ENCODE measurements at regions not wholly inside any gene's neighbourhood (a gene's known extent, or its start where the extent isn't known, plus 50 kb on each side); places are given as distances from the start of the nearest gene placed in this dataset.

DNA sequence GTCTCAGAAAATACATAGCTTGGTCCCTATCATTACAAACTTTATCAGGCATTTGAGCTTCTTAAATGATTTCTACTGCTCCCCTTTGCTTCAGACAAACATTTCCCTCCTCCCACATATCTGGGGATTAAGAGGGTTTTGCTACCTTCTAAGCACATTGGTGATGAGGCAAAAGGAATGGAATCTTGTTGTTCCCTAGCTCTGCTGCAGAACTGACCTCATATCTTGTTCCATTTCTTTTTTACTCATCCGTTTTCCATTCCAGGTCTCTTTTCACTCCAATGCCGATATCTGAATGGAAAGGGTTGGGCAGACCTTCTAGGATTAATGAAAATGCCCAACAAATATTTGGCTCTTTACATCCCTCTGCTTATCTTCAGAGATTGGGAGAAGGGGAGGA lies 444.6 kb downstream of the ZNF608 start:
- 87 to 94% (median 93%) methylated on average over 2 of the region's 2 CpGs for WGBS, 5 donors
- Histone ChIP-seq H3K27ac (no peak overlapping the region), H3K27me3 (replicated peaks in 1 of 7) (no peaks in the 10 kb centered on the region), H3K4me3 (no peak overlapping the region), H3K4me1 (no peaks in the 10 kb centered on the region), H3K9me3 (no peaks in the 10 kb centered on the region), H3K36me3 (no peaks in the 10 kb centered on the region)
- no peak for DNase-seq
- intact Hi-C loops (cut with DNase I; ENCODE audit: low total_unique reads) = no loop called here
- TF ChIP-seq, protein P1, sequence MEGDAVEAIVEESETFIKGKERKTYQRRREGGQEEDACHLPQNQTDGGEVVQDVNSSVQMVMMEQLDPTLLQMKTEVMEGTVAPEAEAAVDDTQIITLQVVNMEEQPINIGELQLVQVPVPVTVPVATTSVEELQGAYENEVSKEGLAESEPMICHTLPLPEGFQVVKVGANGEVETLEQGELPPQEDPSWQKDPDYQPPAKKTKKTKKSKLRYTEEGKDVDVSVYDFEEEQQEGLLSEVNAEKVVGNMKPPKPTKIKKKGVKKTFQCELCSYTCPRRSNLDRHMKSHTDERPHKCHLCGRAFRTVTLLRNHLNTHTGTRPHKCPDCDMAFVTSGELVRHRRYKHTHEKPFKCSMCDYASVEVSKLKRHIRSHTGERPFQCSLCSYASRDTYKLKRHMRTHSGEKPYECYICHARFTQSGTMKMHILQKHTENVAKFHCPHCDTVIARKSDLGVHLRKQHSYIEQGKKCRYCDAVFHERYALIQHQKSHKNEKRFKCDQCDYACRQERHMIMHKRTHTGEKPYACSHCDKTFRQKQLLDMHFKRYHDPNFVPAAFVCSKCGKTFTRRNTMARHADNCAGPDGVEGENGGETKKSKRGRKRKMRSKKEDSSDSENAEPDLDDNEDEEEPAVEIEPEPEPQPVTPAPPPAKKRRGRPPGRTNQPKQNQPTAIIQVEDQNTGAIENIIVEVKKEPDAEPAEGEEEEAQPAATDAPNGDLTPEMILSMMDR (IDR thresholded peaks at IDR 0.05 in 8 of 11, conservative IDR thresholded peaks at IDR 0.05 in 3 of 11) = no peak
- TF ChIP-seq POLR2AphosphoS5 (IDR thresholded peaks at IDR 0.05) (no peak), POLR2A (IDR thresholded peaks at IDR 0.05) (no peak)

DNA sequence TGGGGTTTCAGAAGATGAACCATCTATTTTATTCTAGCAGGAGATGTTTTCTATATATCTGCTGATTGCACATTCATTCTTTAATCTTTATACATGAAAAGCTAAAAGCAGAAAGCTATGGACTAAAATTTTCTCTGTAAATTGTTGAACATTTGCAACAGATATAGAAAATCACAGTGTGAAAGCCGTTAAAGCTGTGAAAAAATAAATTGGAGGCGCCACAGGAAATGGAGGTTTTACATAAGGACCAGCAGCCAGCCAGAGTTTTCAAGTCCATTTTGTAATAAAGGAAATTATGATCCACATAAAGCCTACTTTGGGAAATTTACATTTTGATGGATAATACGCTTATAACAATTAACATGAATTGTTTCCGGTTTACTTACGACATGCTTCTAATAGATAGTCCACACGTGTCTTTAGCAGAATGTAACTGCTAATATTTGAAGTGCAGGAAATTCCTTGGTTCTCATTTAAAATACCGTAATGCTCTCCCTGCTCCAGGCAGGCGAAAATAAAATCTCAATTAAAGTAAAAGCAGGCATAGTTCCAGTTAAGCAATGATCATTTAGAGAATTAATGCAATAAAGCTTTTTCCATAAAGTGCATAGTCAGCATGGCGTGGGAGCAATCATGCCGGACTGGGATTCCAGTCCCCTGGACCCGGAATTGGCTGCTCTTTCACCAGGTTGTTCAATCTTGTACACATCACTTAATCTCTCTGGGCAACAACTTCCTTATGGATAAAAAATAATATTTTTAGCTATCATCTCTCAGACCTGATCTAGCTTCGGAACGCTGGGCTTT lies 445.4 kb downstream of the ZNF608 start:
- intact Hi-C loops (cut with DNase I; ENCODE audit: low total_unique reads) = no loop called here
- 81 to 88% (median 84%) methylated on average over 13 of the region's 13 CpGs for WGBS, 5 donors

GRCh38 chr5:124297826-124298225 lies 448.6 kb downstream of the ZNF608 start:
- Histone ChIP-seq H3K4me1 (no peaks in the 10 kb centered on the region), H3K9me3 (peaks cover 0 to 3% (median 0%) of the 10 kb centered on the region in 8 donors), H3K4me3 (no peak overlapping the region), H3K27me3 (replicated peaks in 1 of 7) (no peaks in the 10 kb centered on the region), H3K27ac (no peak overlapping the region), H3K36me3 (no peaks in the 10 kb centered on the region)
- intact Hi-C loops (cut with DNase I; ENCODE audit: low total_unique reads) = no loop called here
- TF ChIP-seq, protein P1 (IDR thresholded peaks at IDR 0.05 in 8 of 11, conservative IDR thresholded peaks at IDR 0.05 in 3 of 11) = no peak
- no peak for DNase-seq
- WGBS, 5 donors = 46 to 80% (median 69%) methylated on average over 3 of the region's 3 CpGs

More for the DNA sequence above, 445.4 kb downstream of the ZNF608 start:
- DNase-seq = no peak
- Histone ChIP-seq H3K27ac (no peak overlapping the region), H3K9me3 (no peaks in the 10 kb centered on the region), H3K27me3 (replicated peaks in 1 of 7) (no peaks in the 10 kb centered on the region), H3K4me3 (no peak overlapping the region), H3K36me3 (no peaks in the 10 kb centered on the region), H3K4me1 (no peaks in the 10 kb centered on the region)
- TF ChIP-seq POLR2A (IDR thresholded peaks at IDR 0.05) (no peak), POLR2AphosphoS5 (IDR thresholded peaks at IDR 0.05) (no peak)
- TF ChIP-seq, protein P1 (IDR thresholded peaks at IDR 0.05 in 8 of 11, conservative IDR thresholded peaks at IDR 0.05 in 3 of 11) = no peak

DNA sequence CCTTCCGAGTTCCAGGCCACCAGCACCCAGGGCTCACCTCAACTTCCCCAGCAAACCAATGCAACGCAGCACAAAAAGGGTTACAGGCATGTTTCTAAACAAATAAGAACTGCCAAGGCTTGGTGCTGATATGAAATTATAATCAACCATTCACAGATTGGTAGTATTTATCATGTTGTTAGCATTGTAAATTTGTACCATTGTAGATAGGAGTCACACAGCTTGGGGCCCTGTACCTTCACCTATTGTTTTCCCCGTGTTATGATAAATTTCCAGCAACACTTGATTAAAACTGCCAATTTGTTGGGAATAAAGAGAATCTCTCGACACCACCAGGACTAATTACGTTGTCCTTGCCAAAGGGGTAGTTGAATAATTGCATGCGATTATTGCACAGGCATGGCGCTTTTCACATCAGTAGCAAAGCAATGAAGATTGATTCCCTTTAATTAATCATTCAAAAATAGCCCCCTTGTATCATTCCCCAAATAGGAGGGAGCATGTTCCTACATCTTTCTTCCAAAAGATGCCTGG lies 454.1 kb downstream of the ZNF608 start:
- TF ChIP-seq, protein P1 (IDR thresholded peaks at IDR 0.05 in 8 of 11, conservative IDR thresholded peaks at IDR 0.05 in 3 of 11) = no peak
- H3K27ac ChIP-seq = no peak overlapping the region
- peaks cover 0 to 13% (median 1%) of the 10 kb centered on the region in 6 donors for H3K4me1 ChIP-seq
- peaks cover 0 to 3% (median 0%) of the 10 kb centered on the region in 8 donors for H3K9me3 ChIP-seq
- WGBS, 5 donors = 92 to 96% (median 95%) methylated on average over 7 of the region's 7 CpGs
- DNase-seq = no peak
- no peaks in the 10 kb centered on the region for H3K27me3 ChIP-seq (replicated peaks in 1 of 7)
- no peaks in the 10 kb centered on the region for H3K36me3 ChIP-seq
- no peak overlapping the region for H3K4me3 ChIP-seq
- intact Hi-C loops (cut with DNase I; ENCODE audit: low total_unique reads) = no loop called here

Data from spleen (tissue), 11 donors.